PC-9 (cell line): ENCODE measurements at regions not wholly inside any gene's neighbourhood (a gene's known extent, or its start where the extent isn't known, plus 50 kb on each side); places are given as distances from the start of the nearest gene placed in this dataset.

Source experiments
- EZH2 ChIP-seq: fragments of 200-600 bp; sonication (generic); IDR thresholded peaks from 2 replicates; pipeline ENCODE4 v1.8.0; 2017; ENCODE audit warnings: antibody characterized with exemption, low read depth
- TF ChIP-seq, protein P1 (sequence below): fragments of 200-600 bp; sonication (generic); conservative IDR thresholded peaks from 2 replicates; pipeline ENCODE4 v1.6.1; 2017; ENCODE audit warnings: mixed run types, antibody characterized with exemption, mild to moderate bottlenecking, moderate library complexity

GRCh38 chrX:132565273-132565672 lies 76.4 kb upstream of the MBNL3 start:
- TF ChIP-seq, protein P1, sequence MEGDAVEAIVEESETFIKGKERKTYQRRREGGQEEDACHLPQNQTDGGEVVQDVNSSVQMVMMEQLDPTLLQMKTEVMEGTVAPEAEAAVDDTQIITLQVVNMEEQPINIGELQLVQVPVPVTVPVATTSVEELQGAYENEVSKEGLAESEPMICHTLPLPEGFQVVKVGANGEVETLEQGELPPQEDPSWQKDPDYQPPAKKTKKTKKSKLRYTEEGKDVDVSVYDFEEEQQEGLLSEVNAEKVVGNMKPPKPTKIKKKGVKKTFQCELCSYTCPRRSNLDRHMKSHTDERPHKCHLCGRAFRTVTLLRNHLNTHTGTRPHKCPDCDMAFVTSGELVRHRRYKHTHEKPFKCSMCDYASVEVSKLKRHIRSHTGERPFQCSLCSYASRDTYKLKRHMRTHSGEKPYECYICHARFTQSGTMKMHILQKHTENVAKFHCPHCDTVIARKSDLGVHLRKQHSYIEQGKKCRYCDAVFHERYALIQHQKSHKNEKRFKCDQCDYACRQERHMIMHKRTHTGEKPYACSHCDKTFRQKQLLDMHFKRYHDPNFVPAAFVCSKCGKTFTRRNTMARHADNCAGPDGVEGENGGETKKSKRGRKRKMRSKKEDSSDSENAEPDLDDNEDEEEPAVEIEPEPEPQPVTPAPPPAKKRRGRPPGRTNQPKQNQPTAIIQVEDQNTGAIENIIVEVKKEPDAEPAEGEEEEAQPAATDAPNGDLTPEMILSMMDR = no peak
- no peak for TF ChIP-seq EZH2
